Upper lobe of left lung (tissue), 6 donors: ENCODE measurements at regions not wholly inside any gene's neighbourhood (a gene's known extent, or its start where the extent isn't known, plus 50 kb on each side); places are given as distances from the start of the nearest gene placed in this dataset.

ENCODE experiments used
- ATAC-seq, 2 donors: fragments of 200-7000 bp; cut with Tn5 transposase; one replicate each; pipeline ENCODE4 v1.9.1; 2022; ENCODE audit warnings: mild to moderate bottlenecking in 2 of 2, moderate library complexity in 2 of 2; ENCODE audit not compliant: low FRiP score in 2 of 2
- DNase-seq, 2 donors: peaks; one replicate each; pipeline ENCODE4 v3.0.0-alpha.2; 2019 to 2020
- H3K27ac ChIP-seq, 4 donors: fragments of 200-600 bp; sonication (generic); one replicate each; pipeline ENCODE4 v1.5.1; 2016 to 2019
- H3K27me3 ChIP-seq, 4 donors: fragments of 200-600 bp; sonication (generic); one replicate each; pipeline ENCODE4 v1.5.1; 2017 to 2019
- H3K36me3 ChIP-seq, 4 donors: fragments of 200-600 bp; sonication (generic); one replicate each; pipeline ENCODE4 v1.5.1; 2016 to 2019
- H3K4me1 ChIP-seq, 4 donors: fragments of 200-600 bp; sonication (generic); one replicate each; pipeline ENCODE4 v1.5.1; 2018 to 2019
- H3K4me3 ChIP-seq, 4 donors: fragments of 200-600 bp; sonication (generic); one replicate each; pipeline ENCODE4 v1.5.1; 2017 to 2019; ENCODE audit warnings: mild to moderate bottlenecking in 2 of 4, moderate library complexity in 1 of 4
- H3K9me3 ChIP-seq, 4 donors: fragments of 200-600 bp; sonication (generic); one replicate each; pipeline ENCODE4 v1.5.1; 2018 to 2019
- CTCF ChIP-seq, 6 experiments: fragments of 450-650 bp in 4 of 6; fragments of 200-600 bp in 2 of 6; sonication (generic) in 2 of 6; IDR thresholded peaks; one replicate each; pipeline ENCODE4 v1.5.1; 2016 to 2019; ENCODE audit warnings: antibody characterized with exemption in 6 of 6
- EP300 ChIP-seq, 4 donors: sonication (generic); formaldehyde crosslinking; IDR thresholded peaks; one replicate each; pipeline ENCODE4 v1.5.1; 2017; ENCODE audit warnings: antibody characterized with exemption in 4 of 4, control low read depth in 2 of 4
- POLR2A ChIP-seq, 4 donors: fragments of 450-650 bp; IDR thresholded peaks; one replicate each; pipeline ENCODE4 v1.5.1; 2016 to 2017; ENCODE audit warnings: antibody characterized with exemption in 4 of 4, mild to moderate bottlenecking in 2 of 4
- POLR2AphosphoS5 ChIP-seq, 2 donors: sonication (generic); formaldehyde crosslinking; IDR thresholded peaks; one replicate each; pipeline ENCODE4 v1.5.1; 2017; ENCODE audit warnings: antibody characterized with exemption in 2 of 2
- WGBS, 2 donors: methylation state at CpG; one replicate each; pipeline ENCODE4 v1.1.5; 2017 to 2018; 5-methylcytosine and 5-hydroxymethylcytosine counted together
- donor health status: DM: no; HTN: no; CAD: no; lungs with moderate emphysema.
- donor health status: DM: no; HTN: yes; CAD: no; lungs with severe emphysema.

- Histone ChIP-seq H3K36me3 (no peaks in the 10 kb centered on the region), H3K27ac (no peak overlapping the region), H3K4me1 (no peaks in the 10 kb centered on the region), H3K27me3 (no peaks in the 10 kb centered on the region), H3K9me3 (no peaks in the 10 kb centered on the region), H3K4me3 (no peak overlapping the region)
- ATAC-seq (peak in 1 of 2 donors; percentile 63), DNase-seq (no peak)
- WGBS, 2 donors, result 64 to 71% methylated on average over 4 of the region's 4 CpGs
- TF ChIP-seq POLR2AphosphoS5 (IDR thresholded peaks at IDR 0.05), result no peak
- no peak for TF ChIP-seq CTCF (IDR thresholded peaks at IDR 0.05)
- TF ChIP-seq EP300 (IDR thresholded peaks at IDR 0.05), result no peak
- TF ChIP-seq POLR2A (IDR thresholded peaks at IDR 0.05), result no peak
These were observed 220.5 kb upstream of the LRRN1 start for GRCh38 chr3:3578718-3579117.

DNA sequence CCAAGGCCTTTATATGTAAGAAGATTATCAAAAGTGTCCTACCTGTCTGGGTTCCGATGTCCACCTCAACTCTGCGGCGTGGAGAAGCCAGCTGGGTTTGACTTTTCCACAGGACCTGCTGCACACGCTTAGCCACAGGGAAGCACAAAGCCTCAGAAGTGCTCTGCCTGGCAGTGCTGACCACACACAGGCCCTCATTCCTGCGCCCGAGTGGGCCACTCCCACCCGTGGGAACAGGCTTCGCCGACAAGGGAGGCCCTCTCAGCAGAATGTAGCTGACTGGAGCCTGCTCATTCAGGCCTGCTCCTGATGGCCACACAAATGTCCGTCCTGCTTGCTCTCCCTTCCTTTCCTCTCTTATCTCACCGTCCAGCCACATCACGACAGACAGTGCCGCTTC, 221.4 kb upstream of the LRRN1 start:
- Histone ChIP-seq H3K4me3 (no peak overlapping the region), H3K27ac (no peak overlapping the region), H3K36me3 (no peaks in the 10 kb centered on the region), H3K4me1 (no peaks in the 10 kb centered on the region), H3K9me3 (no peaks in the 10 kb centered on the region), H3K27me3 (no peaks in the 10 kb centered on the region)
- peak in 1 of 2 donors; percentile 43 for DNase-seq
- no peak for ATAC-seq
- WGBS, 2 donors, result 87 to 88% methylated on average over 11 to 13 of the region's 13 CpGs
- TF ChIP-seq CTCF (IDR thresholded peaks at IDR 0.05) (no peak), POLR2A (IDR thresholded peaks at IDR 0.05) (no peak), EP300 (IDR thresholded peaks at IDR 0.05) (no peak), POLR2AphosphoS5 (IDR thresholded peaks at IDR 0.05) (no peak)

GRCh38 chr3:3573341-3573740, 225.9 kb upstream of the LRRN1 start:
- H3K4me3 ChIP-seq, result no peak overlapping the region
- ATAC-seq, result no peak
- no peaks in the 10 kb centered on the region for H3K9me3 ChIP-seq
- no peak overlapping the region for H3K27ac ChIP-seq
- TF ChIP-seq EP300 (IDR thresholded peaks at IDR 0.05) (no peak), CTCF (IDR thresholded peaks at IDR 0.05) (no peak), POLR2A (IDR thresholded peaks at IDR 0.05) (no peak)
- WGBS, 2 donors, result 53 to 64% methylated on average over 1 of the region's 1 CpG
- no peaks in the 10 kb centered on the region for H3K36me3 ChIP-seq
- H3K4me1 ChIP-seq, result no peaks in the 10 kb centered on the region
- no peak for DNase-seq
- H3K27me3 ChIP-seq, result no peaks in the 10 kb centered on the region

GRCh38 chr3:3560591-3561311, 238.5 kb upstream of the LRRN1 start:
- no peak for DNase-seq
- H3K27ac ChIP-seq, result peak overlapping the region in 1 of 4 donors; percentile 12

More at GRCh38 chr3:3560591-3561311, 238.5 kb upstream of the LRRN1 start:
- TF ChIP-seq POLR2AphosphoS5 (IDR thresholded peaks at IDR 0.05), result no peak
- no peak for TF ChIP-seq EP300 (IDR thresholded peaks at IDR 0.05)
- no peak for TF ChIP-seq CTCF (IDR thresholded peaks at IDR 0.05)
- TF ChIP-seq POLR2A (IDR thresholded peaks at IDR 0.05), result no peak
- peak in 1 of 2 donors; percentile 69 for ATAC-seq
- Histone ChIP-seq H3K4me3 (no peak overlapping the region), H3K9me3 (no peaks in the 10 kb centered on the region), H3K36me3 (no peaks in the 10 kb centered on the region), H3K27me3 (no peaks in the 10 kb centered on the region), H3K4me1 (no peaks in the 10 kb centered on the region)
- 58 to 65% methylated on average over 4 of the region's 4 CpGs for WGBS, 2 donors
